Peyer's patch (tissue), 4 donors: ENCODE measurements at regions not wholly inside any gene's neighbourhood (a gene's known extent, or its start where the extent isn't known, plus 50 kb on each side); places are given as distances from the start of the nearest gene placed in this dataset.

Source experiments
- DNase-seq, 3 donors: peaks; one replicate each; pipeline ENCODE4 v3.0.0-alpha.2; 2017 to 2019
- H3K27ac ChIP-seq, 4 donors: fragments of 200-600 bp; sonication (generic); one replicate each; pipeline ENCODE4 v1.5.1; 2016 to 2019
- H3K27me3 ChIP-seq, 2 donors: fragments of 200-600 bp; sonication (generic); one replicate each; pipeline ENCODE4 v1.5.1; 2019
- H3K36me3 ChIP-seq, 3 donors: fragments of 200-600 bp; sonication (generic); one replicate each; pipeline ENCODE4 v1.5.1; 2016 to 2019
- H3K4me1 ChIP-seq, 4 donors: fragments of 200-600 bp; sonication (generic); one replicate each; pipeline ENCODE4 v1.5.1; 2016 to 2019
- H3K4me3 ChIP-seq, 4 donors: fragments of 200-600 bp; sonication (generic); 1 replicate in 3 of 4; 2 replicates in 1 of 4; pipeline ENCODE4 v1.5.1; 2016 to 2019; ENCODE audit warnings: mild to moderate bottlenecking in 1 of 4
- H3K9me3 ChIP-seq, 4 donors: fragments of 200-600 bp; sonication (generic); one replicate each; pipeline ENCODE4 v1.5.1; 2016 to 2019; ENCODE audit warnings: mild to moderate bottlenecking in 1 of 4
- POLR2A ChIP-seq, 2 donors: fragments of 450-650 bp; IDR thresholded peaks; one replicate each; pipeline ENCODE4 v1.5.1; 2017; ENCODE audit warnings: antibody characterized with exemption in 2 of 2, mild to moderate bottlenecking in 2 of 2, moderate library complexity in 2 of 2
- TF ChIP-seq, protein P1 (sequence below), 6 experiments: fragments of 450-650 bp in 4 of 6; fragments of 200-600 bp in 2 of 6; sonication (generic) in 1 of 6; IDR thresholded peaks; one replicate each; pipeline ENCODE4 v1.5.1; 2017 to 2019; ENCODE audit warnings: antibody characterized with exemption in 6 of 6, mild to moderate bottlenecking in 3 of 6, moderate library complexity in 1 of 6

DNA sequence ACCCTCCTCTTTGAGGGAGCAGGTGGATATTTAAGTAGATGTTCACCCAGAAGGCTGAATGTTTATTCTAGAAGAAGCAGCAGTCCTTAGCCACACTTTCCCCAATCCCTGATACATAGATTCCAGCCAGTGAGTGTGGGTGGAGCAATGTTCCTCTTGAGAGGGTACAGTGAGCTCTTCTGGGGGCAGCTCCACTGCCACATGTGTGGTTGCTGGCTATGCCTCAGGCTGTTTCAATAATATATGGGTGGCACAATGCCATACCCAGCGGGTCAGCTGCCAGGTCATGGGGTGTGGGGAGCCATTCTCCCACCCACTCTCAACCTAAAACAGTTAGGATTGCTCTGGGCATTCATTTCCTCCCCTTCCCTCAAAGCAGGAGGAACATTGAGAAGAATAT lies 61.6 kb upstream of the DAB2 start:
- TF ChIP-seq, protein P1, sequence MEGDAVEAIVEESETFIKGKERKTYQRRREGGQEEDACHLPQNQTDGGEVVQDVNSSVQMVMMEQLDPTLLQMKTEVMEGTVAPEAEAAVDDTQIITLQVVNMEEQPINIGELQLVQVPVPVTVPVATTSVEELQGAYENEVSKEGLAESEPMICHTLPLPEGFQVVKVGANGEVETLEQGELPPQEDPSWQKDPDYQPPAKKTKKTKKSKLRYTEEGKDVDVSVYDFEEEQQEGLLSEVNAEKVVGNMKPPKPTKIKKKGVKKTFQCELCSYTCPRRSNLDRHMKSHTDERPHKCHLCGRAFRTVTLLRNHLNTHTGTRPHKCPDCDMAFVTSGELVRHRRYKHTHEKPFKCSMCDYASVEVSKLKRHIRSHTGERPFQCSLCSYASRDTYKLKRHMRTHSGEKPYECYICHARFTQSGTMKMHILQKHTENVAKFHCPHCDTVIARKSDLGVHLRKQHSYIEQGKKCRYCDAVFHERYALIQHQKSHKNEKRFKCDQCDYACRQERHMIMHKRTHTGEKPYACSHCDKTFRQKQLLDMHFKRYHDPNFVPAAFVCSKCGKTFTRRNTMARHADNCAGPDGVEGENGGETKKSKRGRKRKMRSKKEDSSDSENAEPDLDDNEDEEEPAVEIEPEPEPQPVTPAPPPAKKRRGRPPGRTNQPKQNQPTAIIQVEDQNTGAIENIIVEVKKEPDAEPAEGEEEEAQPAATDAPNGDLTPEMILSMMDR (IDR thresholded peaks at IDR 0.05) = no peak
- TF ChIP-seq POLR2A (IDR thresholded peaks at IDR 0.05) = no peak
- no peaks in the 10 kb centered on the region for H3K4me1 ChIP-seq

DNA sequence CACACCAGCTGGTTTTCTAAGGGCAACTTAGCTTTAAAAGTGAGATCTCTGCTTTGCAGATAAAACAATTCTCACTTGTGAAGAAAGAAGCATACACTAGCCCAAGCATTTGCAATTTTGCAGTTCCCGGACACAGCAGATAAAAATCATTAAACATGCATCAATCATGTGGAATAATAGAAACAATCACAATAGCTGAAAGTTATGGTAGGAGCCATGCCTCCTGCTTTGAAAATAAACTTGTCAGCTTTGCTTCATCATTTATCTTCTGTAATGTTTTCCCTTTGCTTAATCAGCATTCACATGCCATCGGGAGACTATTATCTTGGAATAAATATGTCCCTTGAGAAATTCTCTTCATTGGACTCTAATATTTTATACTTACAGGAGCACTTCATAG lies 60.3 kb upstream of the DAB2 start:
- Histone ChIP-seq H3K27ac (no peak overlapping the region), H3K36me3 (no peaks in the 10 kb centered on the region), H3K4me1 (no peaks in the 10 kb centered on the region), H3K27me3 (no peaks in the 10 kb centered on the region), H3K9me3 (no peaks in the 10 kb centered on the region), H3K4me3 (no peak overlapping the region)
- DNase-seq = no peak
- no peak for TF ChIP-seq POLR2A (IDR thresholded peaks at IDR 0.05)
- TF ChIP-seq, protein P1 (IDR thresholded peaks at IDR 0.05) = no peak

More for the DNA sequence above, 61.6 kb upstream of the DAB2 start:
- Histone ChIP-seq H3K9me3 (no peaks in the 10 kb centered on the region), H3K27ac (no peak overlapping the region), H3K36me3 (no peaks in the 10 kb centered on the region), H3K27me3 (no peaks in the 10 kb centered on the region), H3K4me3 (no peak overlapping the region)
- DNase-seq = no peak

DNA sequence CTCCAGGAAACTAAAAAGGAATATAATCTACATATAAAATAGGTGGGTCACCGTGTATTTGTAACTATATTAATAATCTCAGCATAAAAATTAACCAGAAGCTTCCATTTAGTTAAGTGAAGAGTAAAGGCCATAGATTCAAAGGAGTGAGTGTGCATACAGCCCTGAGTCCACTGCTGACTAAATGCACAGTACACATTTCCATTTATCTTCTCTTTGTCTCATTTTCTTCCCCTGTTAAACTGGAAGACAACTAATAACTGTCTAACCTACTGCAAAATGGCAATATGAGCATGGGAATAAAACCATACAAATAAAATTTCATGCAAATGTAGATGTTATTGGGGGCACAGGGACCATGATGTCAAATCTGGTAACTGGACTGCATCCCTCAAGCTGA lies 59.9 kb upstream of the DAB2 start:
- H3K9me3 ChIP-seq = no peaks in the 10 kb centered on the region
- H3K4me3 ChIP-seq = no peak overlapping the region
- H3K27ac ChIP-seq = no peak overlapping the region
- H3K4me1 ChIP-seq = no peaks in the 10 kb centered on the region
- no peaks in the 10 kb centered on the region for H3K36me3 ChIP-seq
- H3K27me3 ChIP-seq = no peaks in the 10 kb centered on the region
- no peak for TF ChIP-seq POLR2A (IDR thresholded peaks at IDR 0.05)
- TF ChIP-seq, protein P1 (IDR thresholded peaks at IDR 0.05) = no peak
- no peak for DNase-seq

DNA sequence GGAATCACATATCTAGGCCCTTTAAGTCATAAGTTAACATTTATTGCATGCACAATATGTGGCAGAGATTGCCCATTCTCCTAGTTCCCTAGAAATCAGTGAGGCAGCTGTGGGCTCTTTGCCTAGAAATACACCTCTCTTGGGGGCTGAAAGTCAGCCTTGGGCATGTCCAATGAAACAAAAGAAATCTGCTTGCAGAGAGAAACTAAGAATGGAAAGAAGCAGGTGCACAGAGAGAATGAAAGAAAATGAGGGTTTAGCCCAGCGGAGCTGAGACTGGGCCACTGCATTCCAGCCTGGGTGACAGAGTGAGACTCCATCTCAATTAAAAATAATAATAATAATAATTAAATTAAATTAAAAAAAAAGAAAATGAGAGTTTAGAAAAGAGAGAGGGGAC lies 57.3 kb upstream of the DAB2 start:
- DNase-seq = no peak
- Histone ChIP-seq H3K27me3 (no peaks in the 10 kb centered on the region), H3K9me3 (no peaks in the 10 kb centered on the region), H3K36me3 (no peaks in the 10 kb centered on the region), H3K27ac (no peak overlapping the region), H3K4me3 (no peak overlapping the region), H3K4me1 (no peaks in the 10 kb centered on the region)
- TF ChIP-seq POLR2A (IDR thresholded peaks at IDR 0.05) = no peak
- TF ChIP-seq, protein P1 (IDR thresholded peaks at IDR 0.05) = no peak

DNA sequence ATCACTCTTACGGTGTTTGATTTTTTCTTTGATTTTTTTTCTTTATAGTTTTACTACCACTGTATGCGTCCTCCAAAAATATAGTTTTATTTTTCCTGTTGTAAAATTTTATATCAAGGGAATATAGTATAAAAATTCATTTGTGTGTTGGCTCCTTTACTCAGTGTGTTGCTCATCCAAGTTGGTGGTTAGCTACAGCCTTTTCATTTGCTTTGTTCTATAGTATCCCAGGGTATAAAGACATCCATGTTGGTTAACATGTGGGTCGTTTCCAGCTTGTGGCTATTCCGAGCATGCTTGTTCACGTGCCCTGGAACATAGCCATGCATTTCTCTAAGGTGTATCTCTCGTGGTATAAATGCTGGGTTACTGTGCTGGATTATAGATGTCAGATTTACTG lies 54.8 kb upstream of the DAB2 start:
- DNase-seq = no peak
- Histone ChIP-seq H3K4me1 (no peaks in the 10 kb centered on the region), H3K36me3 (no peaks in the 10 kb centered on the region), H3K27me3 (no peaks in the 10 kb centered on the region), H3K9me3 (no peaks in the 10 kb centered on the region), H3K4me3 (no peak overlapping the region), H3K27ac (no peak overlapping the region)
- TF ChIP-seq, protein P1 (IDR thresholded peaks at IDR 0.05) = no peak
- no peak for TF ChIP-seq POLR2A (IDR thresholded peaks at IDR 0.05)

DNA sequence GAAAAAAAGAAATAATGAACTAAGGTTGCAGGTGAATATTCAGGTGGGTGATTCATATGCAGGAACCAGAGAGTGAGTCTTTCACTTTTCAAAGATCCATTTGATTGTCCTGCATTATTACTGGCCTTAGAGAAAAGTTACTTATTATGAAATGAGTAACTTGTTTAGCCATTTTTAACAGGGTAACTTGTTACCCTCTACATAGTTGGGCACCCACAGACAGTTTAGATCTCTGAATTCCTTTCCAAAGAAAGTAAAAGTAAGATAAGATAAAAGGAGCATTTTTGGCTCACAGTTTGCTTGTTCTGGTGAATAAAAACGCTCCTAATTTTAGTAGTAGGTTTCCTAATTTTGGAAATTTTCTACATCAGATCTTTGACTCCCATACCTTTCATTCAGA lies 54.1 kb upstream of the DAB2 start:
- Histone ChIP-seq H3K36me3 (no peaks in the 10 kb centered on the region), H3K27ac (no peak overlapping the region), H3K27me3 (no peaks in the 10 kb centered on the region), H3K9me3 (no peaks in the 10 kb centered on the region), H3K4me1 (no peaks in the 10 kb centered on the region), H3K4me3 (no peak overlapping the region)
- TF ChIP-seq, protein P1 (IDR thresholded peaks at IDR 0.05) = no peak
- TF ChIP-seq POLR2A (IDR thresholded peaks at IDR 0.05) = no peak
- DNase-seq = no peak
